HUES48 (cell line): ENCODE measurements at regions not wholly inside any gene's neighbourhood (a gene's known extent, or its start where the extent isn't known, plus 50 kb on each side); places are given as distances from the start of the nearest gene placed in this dataset.
"Not testable (repeated sequence)": the region's sequence is repeated elsewhere in the genome, so short reads cannot be mapped to it uniquely, and the experiment has no call there.

Experiments used
- H3K27ac ChIP-seq: one replicate; pipeline ENCODE4 v1.7.0; 2013; ENCODE audit warnings: low read depth, low read length, inconsistent platforms
- H3K27me3 ChIP-seq: 2 replicates; pipeline ENCODE4 v1.6.1; 2013; ENCODE audit warnings: mild to moderate bottlenecking, low read length; ENCODE audit not compliant: control insufficient read depth, insufficient read depth
- H3K36me3 ChIP-seq: 2 replicates; pipeline ENCODE4 v1.6.1; 2013; ENCODE audit warnings: low read length; ENCODE audit not compliant: control insufficient read depth, insufficient read depth
- H3K4me1 ChIP-seq: 2 replicates; pipeline ENCODE4 v1.6.1; 2013; ENCODE audit warnings: mild to moderate bottlenecking, low read length; ENCODE audit not compliant: control insufficient read depth, insufficient read depth
- H3K4me3 ChIP-seq: 2 replicates; pipeline ENCODE4 v1.5.1; 2013; ENCODE audit warnings: mild to moderate bottlenecking, low read depth, low read length
- H3K9ac ChIP-seq: 2 replicates; pipeline ENCODE4 v1.6.1; 2013; ENCODE audit warnings: mild to moderate bottlenecking, low read depth, low read length, moderate library complexity
- H3K9me3 ChIP-seq: 2 replicates; pipeline ENCODE4 v1.6.1; 2013; ENCODE audit warnings: low read length; ENCODE audit not compliant: control insufficient read depth, insufficient read depth

- H3K9ac ChIP-seq: no peak overlapping the region
- H3K4me1 ChIP-seq: 0 out of 2 replicates have a peak, but pooled peaks cover 6% of the 10 kb centered on the region
- H3K27ac ChIP-seq: no peak overlapping the region
- no peak overlapping the region for H3K4me3 ChIP-seq
- H3K9me3 ChIP-seq: no peaks in the 10 kb centered on the region
- H3K27me3 ChIP-seq: no peaks in the 10 kb centered on the region
- no peaks in the 10 kb centered on the region for H3K36me3 ChIP-seq
Observed at GRCh38 chr11:87726506-87726905, 448.7 kb downstream of the RAB38 start.

GRCh38 chr11:87724358-87724757 is 450.9 kb downstream of the RAB38 start:
- Histone ChIP-seq H3K9ac (no peak overlapping the region), H3K4me1 (0 out of 2 replicates have a peak, but pooled peaks cover 6% of the 10 kb centered on the region), H3K27me3 (no peaks in the 10 kb centered on the region)

GRCh38 chr11:87722756-87723565 is 452.3 kb downstream of the RAB38 start:
- H3K27ac ChIP-seq: no peak overlapping the region
- no peak overlapping the region for H3K9ac ChIP-seq
- no peak overlapping the region for H3K4me3 ChIP-seq
- H3K27me3 ChIP-seq: no peaks in the 10 kb centered on the region
- 0 out of 2 replicates have a peak, but pooled peaks cover 6% of the 10 kb centered on the region for H3K4me1 ChIP-seq
- H3K9me3 ChIP-seq: no peaks in the 10 kb centered on the region
- no peaks in the 10 kb centered on the region for H3K36me3 ChIP-seq

More at GRCh38 chr11:87724358-87724757, 450.9 kb downstream of the RAB38 start:
- Histone ChIP-seq H3K36me3 (no peaks in the 10 kb centered on the region), H3K4me3 (no peak overlapping the region), H3K9me3 (no peaks in the 10 kb centered on the region), H3K27ac (no peak overlapping the region)

DNA sequence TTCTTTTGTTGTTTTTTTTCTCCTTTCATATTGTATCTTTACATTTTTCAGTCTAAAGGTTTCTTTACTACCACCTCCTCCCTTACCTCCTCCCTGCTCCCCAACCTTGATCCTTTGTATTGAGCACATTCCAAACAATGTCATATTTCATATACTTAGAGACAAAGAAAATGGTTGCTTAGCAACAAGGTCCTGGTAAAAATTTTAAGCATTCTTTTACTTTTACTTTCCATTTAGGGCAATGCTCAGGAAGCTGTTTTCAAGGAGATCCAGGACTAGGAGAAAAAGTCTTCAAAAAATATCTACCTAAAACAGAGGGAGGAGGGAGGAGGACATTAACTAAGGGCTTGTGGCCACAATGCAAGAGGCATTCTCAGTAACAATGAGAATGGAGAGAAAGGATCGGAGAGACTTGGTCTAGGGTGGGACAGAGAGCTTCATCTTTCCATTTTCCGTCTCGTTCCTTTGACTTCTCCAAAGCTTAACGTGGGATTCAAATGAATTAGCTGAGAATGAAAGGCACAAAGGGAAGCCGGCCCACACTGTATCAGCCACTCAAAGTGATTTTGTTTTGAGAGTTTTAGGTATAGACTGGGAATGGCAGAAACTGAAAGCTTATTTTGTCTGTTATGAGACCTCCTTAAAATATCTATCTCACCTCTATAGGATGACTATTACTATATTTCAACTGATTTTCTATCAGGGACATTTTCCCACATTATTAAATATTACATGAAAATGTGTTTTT is 455.7 kb downstream of the RAB38 start:
- Histone ChIP-seq H3K9ac (no peak overlapping the region), H3K27ac (no peak overlapping the region), H3K9me3 (no peaks in the 10 kb centered on the region), H3K4me3 (no peak overlapping the region), H3K4me1 (0 out of 2 replicates have a peak, but pooled peaks cover 5% of the 10 kb centered on the region), H3K36me3 (no peaks in the 10 kb centered on the region), H3K27me3 (no peaks in the 10 kb centered on the region)

DNA sequence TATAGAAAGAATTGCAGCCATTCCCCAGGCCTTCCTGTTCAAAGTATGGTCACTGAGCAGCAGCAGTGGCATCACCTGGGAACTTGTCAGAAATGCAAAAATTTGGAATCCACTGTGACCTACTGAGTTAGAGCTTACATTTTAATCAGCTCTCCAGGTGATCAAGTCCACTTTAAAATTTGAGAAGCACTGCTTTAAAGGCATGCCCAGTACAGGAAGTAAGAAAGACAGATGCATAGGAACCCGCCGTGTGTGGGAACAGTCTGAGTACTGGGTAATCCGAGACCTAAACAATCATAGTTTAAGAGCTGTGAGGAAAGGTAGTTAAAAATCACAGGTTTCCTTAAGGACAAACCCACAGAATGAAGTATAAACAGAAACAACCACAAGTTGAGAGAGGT is 462.4 kb downstream of the RAB38 start:
- peak overlapping the region; percentile 56 for H3K27ac ChIP-seq
- H3K4me3 ChIP-seq: peak overlapping the region; percentile 29; the same call in 1 of the 2 replicates
- H3K9me3 ChIP-seq: no peaks in the 10 kb centered on the region
- H3K27me3 ChIP-seq: no peaks in the 10 kb centered on the region
- peaks cover 27% of the 10 kb centered on the region for H3K4me1 ChIP-seq
- H3K9ac ChIP-seq: no peak overlapping the region
- no peaks in the 10 kb centered on the region for H3K36me3 ChIP-seq

DNA sequence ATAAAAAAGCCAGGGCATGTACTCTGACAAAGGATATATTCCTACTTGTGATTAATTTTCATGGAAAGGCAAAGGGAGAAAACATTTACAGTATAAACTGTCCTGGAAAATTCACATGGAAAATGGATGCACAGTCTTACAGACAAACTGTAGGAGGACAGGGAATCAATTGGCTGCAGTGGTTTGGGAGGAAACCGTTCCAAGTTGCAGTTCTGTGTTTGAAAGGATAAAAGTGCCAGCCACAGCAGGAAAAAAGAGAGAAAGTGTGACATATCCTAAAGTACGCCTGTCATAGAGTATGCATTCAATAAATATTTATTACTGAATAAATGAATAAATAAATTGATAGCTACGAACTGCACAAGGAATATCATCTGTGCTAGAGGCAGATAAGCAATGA is 462.9 kb downstream of the RAB38 start:
- Histone ChIP-seq H3K4me1 (peaks cover 27% of the 10 kb centered on the region), H3K27ac (peak overlapping the region; percentile 56), H3K4me3 (peak overlapping the region; percentile 29; the same call in 1 of the 2 replicates), H3K9ac (no peak overlapping the region), H3K27me3 (no peaks in the 10 kb centered on the region), H3K9me3 (no peaks in the 10 kb centered on the region), H3K36me3 (no peaks in the 10 kb centered on the region)

- not testable (repeated sequence) for H3K4me1 ChIP-seq, H3K27ac ChIP-seq, H3K9ac ChIP-seq, H3K4me3 ChIP-seq, H3K36me3 ChIP-seq, H3K27me3 ChIP-seq
- H3K9me3 ChIP-seq: peaks cover 12% of the 10 kb centered on the region
Observed at GRCh38 chr11:87703589-87703988, 471.7 kb downstream of the RAB38 start.

DNA sequence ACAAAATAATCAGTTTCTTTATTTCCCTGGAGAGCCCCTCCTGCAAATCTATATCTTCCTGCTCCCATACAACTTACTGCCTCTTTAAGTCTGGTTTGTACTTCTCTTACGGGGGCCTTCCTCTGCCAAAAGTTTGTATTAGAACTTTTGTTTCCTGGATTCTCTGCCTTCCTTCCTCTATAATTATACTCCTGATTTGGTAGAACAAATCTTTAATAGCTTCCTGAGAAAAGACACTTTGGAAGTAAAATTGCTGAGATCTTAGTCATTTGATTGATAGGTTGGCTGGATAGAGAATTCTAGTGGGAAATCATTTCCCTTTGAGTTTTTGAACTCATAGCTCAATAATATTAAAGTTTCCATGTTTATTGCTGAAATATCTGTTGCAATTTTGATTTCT is 499.2 kb downstream of the RAB38 start:
- no peaks in the 10 kb centered on the region for H3K4me1 ChIP-seq
- no peaks in the 10 kb centered on the region for H3K36me3 ChIP-seq
- H3K9me3 ChIP-seq: no peaks in the 10 kb centered on the region
- H3K27ac ChIP-seq: no peak overlapping the region
- no peaks in the 10 kb centered on the region for H3K27me3 ChIP-seq
- no peak overlapping the region for H3K9ac ChIP-seq
- H3K4me3 ChIP-seq: no peak overlapping the region

DNA sequence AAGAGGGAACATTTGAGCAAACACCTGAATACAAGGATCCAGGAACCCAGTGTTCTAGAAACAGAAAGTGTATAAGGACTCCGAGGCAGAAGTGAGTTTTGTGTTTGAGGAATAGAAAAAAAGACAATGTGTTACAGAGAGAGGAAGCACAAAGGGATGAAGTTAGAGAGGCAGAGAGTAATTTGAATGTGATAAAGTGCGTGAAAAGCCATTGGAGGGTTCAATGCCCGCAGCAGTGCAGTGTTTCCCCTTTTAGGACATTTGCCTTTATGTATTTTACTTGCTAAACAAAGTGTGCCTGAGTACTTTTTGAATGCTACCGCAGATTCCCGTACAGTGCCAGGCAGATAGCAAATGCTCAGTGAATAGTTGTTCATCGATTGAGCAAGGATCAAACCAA is 508.5 kb downstream of the RAB38 start:
- no peak overlapping the region for H3K4me3 ChIP-seq
- no peaks in the 10 kb centered on the region for H3K4me1 ChIP-seq
- no peak overlapping the region for H3K9ac ChIP-seq
- no peaks in the 10 kb centered on the region for H3K27me3 ChIP-seq
- no peaks in the 10 kb centered on the region for H3K36me3 ChIP-seq
- no peaks in the 10 kb centered on the region for H3K9me3 ChIP-seq
- no peak overlapping the region for H3K27ac ChIP-seq

- Histone ChIP-seq H3K9me3 (peaks cover 3% of the 10 kb centered on the region; the same call in 1 of the 2 replicates), H3K4me3 (no peak overlapping the region), H3K4me1 (no peaks in the 10 kb centered on the region), H3K27ac (no peak overlapping the region), H3K27me3 (no peaks in the 10 kb centered on the region), H3K36me3 (no peaks in the 10 kb centered on the region), H3K9ac (no peak overlapping the region)
Observed at GRCh38 chr11:87662287-87662686, 513.0 kb downstream of the RAB38 start.
